ENCODE measurements at regions not wholly inside any gene's neighbourhood (a gene's known extent, or its start where the extent isn't known, plus 50 kb on each side); places are given as distances from the start of the nearest gene placed in this dataset.

DNA sequence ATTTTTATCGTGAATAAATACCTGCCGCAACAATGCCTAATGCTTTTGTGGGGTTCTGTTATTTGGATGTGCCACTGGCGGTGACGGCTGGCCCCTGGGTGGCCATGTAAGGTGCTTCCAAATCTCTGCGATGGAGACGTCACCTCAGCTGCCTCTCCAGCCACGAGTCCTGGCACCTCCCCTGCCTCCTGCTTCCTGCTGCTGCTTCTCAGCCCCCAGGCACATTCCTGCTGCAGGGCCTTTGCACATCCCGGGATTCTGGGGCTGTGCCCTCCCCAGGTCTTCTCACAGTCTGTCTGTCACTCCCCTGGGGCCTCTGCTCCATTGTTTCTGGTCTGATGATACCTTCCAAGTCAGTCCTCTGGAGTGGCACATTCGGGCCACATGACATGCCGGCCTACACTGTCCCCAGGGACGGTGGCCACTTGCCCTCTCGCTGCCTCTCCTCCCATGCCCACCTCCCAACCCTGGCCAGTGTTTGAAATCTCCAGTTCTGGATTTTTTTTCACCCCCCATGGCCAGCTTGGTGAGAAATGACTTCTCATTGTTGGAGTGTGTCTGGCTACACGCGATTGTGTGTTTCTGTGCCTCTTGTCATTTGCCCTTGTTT, 151.8 kb downstream of the KIF26A start:
- Histone ChIP-seq H3K27ac (no peak overlapping the region), H3K4me3 (no peak overlapping the region), H3K4me1 (no peaks in the 10 kb centered on the region), H3K27me3 (peaks cover 0 to 49% of the 10 kb centered on the region in 2 donors), H3K36me3 (no peaks in the 10 kb centered on the region), H3K9me3 (no peaks in the 10 kb centered on the region)
- intact Hi-C loops (cut with DNase I; ENCODE audit: low total_unique reads): no loop called here
- peak in 1 of 2 donors; percentile 38 for DNase-seq
- TF ChIP-seq, protein P1, sequence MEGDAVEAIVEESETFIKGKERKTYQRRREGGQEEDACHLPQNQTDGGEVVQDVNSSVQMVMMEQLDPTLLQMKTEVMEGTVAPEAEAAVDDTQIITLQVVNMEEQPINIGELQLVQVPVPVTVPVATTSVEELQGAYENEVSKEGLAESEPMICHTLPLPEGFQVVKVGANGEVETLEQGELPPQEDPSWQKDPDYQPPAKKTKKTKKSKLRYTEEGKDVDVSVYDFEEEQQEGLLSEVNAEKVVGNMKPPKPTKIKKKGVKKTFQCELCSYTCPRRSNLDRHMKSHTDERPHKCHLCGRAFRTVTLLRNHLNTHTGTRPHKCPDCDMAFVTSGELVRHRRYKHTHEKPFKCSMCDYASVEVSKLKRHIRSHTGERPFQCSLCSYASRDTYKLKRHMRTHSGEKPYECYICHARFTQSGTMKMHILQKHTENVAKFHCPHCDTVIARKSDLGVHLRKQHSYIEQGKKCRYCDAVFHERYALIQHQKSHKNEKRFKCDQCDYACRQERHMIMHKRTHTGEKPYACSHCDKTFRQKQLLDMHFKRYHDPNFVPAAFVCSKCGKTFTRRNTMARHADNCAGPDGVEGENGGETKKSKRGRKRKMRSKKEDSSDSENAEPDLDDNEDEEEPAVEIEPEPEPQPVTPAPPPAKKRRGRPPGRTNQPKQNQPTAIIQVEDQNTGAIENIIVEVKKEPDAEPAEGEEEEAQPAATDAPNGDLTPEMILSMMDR (IDR thresholded peaks at IDR 0.05): no peak

DNA sequence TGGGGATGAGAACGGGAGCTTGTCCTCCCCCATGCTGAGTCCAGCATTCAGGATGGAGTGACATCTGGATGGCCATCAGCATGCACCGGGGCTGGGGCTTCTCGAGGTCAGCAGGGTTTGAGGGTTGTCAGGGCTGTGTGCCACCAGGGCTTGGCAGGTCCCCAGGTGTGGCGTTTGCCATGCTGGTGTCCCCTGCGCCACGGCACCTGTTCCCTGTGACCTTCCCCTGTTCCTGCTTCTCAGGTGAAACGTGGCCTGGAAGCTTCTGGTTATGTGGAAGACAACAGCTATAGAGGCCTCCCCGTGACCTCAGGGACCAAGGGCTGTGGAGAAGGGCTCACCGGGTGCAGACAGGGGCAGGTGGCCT, 152.4 kb downstream of the KIF26A start:
- H3K27ac ChIP-seq: no peak overlapping the region
- no peaks in the 10 kb centered on the region for H3K4me1 ChIP-seq
- TF ChIP-seq, protein P1 (IDR thresholded peaks at IDR 0.05): no peak
- DNase-seq: peak in 1 of 2 donors; percentile 46
- H3K9me3 ChIP-seq: no peaks in the 10 kb centered on the region
- peaks cover 0 to 54% of the 10 kb centered on the region in 2 donors for H3K27me3 ChIP-seq
- no peaks in the 10 kb centered on the region for H3K36me3 ChIP-seq
- intact Hi-C loops (cut with DNase I; ENCODE audit: low total_unique reads): no loop called here
- no peak overlapping the region for H3K4me3 ChIP-seq

DNA sequence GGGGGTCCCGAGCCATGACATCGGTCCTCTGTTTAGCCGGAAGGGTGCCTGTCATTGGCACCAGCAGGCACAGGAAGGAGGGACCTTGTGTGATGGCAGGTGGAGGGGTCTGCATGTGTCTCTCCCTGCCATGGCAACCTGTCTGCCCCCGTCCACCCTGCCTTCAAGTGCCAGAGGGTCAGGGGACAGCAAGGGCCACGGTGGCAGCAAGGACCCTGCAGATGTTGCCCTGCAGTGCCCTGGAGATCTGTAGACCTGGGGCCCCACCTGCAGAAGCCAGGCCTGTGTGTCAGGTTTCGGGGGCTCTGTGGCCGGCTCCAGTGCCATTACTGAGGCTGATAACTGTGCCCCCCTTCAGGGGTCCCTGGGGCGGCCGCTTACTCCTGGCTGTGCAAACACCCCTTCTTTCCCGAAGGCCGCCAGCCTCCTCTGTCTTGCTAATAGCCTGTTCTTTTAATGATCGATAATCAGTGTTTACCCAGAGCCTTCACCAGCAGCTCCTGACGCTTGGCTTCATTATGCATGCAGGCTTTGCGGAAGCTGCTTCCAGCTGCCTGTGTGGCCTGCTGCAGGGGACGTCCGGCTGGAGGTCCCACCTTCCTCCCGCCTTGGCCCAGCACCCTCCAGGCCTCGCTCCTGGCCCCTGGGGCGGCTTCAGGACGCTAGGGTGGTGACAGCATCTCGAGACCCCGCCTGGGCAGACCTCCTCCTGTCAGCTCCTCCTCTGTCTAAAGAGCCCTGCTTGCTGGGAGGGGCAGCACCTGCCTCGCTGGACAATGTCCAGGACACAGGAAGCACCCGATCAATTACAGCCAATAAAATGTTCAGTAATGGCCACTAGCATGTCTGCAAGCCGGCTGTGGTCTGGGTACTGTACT, 153.0 kb downstream of the KIF26A start:
- H3K27me3 ChIP-seq: peaks cover 0 to 60% of the 10 kb centered on the region in 2 donors
- no peaks in the 10 kb centered on the region for H3K36me3 ChIP-seq
- intact Hi-C loops (cut with DNase I; ENCODE audit: low total_unique reads): no loop called here
- peak; percentile 3 to 57 for DNase-seq
- H3K9me3 ChIP-seq: no peaks in the 10 kb centered on the region
- TF ChIP-seq, protein P1 (IDR thresholded peaks at IDR 0.05): no peak
- H3K4me3 ChIP-seq: no peak overlapping the region
- H3K4me1 ChIP-seq: no peaks in the 10 kb centered on the region
- no peak overlapping the region for H3K27ac ChIP-seq

DNA sequence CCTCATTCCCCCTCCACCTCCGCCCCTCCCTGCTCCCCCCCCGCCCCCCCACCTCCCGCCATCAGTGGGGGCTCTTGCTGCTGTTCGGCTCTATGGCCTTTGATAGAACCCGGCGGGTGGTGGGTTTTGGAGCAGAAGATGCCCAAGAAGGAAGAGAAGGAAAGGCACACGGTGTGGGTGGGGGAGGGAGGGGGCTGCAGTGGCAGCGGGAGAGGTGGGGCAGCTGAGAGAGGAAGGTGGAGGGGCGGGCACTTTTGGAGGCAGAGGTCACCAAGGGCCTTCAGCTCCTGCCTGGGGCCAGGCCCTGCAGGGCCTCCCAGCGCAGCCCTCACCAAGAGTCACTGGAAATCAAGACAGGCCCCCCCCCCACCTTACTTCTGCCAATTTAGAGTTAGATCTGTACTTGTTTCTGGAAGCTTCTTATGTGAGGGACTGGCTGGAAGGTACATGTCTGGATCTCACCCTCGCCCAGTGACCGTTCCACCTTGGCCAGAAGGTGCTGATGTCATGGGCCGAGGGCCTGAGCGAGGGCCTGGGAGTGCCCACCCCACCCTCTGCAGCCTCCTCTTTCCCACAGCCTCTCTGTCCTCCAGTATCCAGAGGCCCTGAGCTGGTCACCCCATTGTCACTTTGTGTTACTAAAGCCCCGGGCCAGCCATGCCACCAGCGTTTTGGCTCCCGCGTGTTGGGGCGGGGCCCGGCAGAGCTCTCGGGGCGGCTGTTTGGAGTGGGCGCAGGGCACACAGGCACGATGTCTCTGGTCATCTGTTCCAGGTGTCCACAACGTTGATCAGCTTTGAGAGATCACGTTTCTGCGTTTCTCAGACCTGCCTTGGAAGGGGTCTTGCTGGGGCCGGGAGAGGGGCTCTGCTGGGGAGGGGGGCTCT, 153.9 kb downstream of the KIF26A start:
- Histone ChIP-seq H3K9me3 (no peaks in the 10 kb centered on the region), H3K27me3 (peaks cover 0 to 67% of the 10 kb centered on the region in 2 donors), H3K4me1 (no peaks in the 10 kb centered on the region), H3K36me3 (no peaks in the 10 kb centered on the region), H3K27ac (no peak overlapping the region), H3K4me3 (no peak overlapping the region)
- intact Hi-C loops (cut with DNase I; ENCODE audit: low total_unique reads): no loop called here
- peak in 1 of 2 donors; percentile 47 for DNase-seq
- TF ChIP-seq, protein P1 (IDR thresholded peaks at IDR 0.05): no peak

DNA sequence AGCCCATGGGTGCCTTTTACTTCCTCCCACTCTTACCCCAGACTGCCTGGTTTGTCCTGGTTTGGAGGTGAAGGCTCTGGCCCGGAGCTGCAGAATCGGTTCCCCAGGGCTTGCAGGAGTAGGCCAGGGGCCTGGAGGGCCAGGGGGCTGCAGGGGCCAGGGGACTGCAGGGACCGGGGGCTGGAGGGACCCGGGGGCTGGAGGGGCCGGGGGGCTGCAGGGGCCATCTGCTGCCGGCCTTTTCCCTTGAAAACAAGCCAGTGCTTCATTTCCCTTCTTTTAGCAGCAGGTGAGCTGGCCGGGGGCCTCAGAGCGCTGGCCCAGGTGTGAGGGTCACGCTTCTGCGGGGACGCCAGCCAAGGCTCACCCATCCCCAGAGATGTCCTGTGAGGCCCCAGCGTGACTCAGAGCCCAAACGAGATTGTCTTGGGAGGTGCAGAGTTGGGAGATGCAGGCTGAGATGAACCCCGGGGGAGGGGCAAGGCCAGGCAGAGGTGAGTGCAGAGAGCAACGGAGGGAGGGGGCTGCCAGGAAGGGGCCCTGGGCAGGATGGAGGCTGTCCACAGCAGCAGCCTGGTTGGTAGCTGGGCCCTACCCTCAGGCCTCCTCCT, 154.9 kb downstream of the KIF26A start:
- TF ChIP-seq, protein P1 (IDR thresholded peaks at IDR 0.05): no peak
- H3K36me3 ChIP-seq: no peaks in the 10 kb centered on the region
- intact Hi-C loops (cut with DNase I; ENCODE audit: low total_unique reads): no loop called here
- H3K9me3 ChIP-seq: no peaks in the 10 kb centered on the region
- no peak overlapping the region for H3K4me3 ChIP-seq
- DNase-seq: peak; percentile 10 to 33
- H3K27ac ChIP-seq: no peak overlapping the region
- peaks cover 0 to 72% of the 10 kb centered on the region in 2 donors for H3K27me3 ChIP-seq
- H3K4me1 ChIP-seq: no peaks in the 10 kb centered on the region

All from tibial artery (tissue), 4 donors.